GM12878 (cell line): ENCODE measurements at regions not wholly inside any gene's neighbourhood (a gene's known extent, or its start where the extent isn't known, plus 50 kb on each side); places are given as distances from the start of the nearest gene placed in this dataset.

Experiments used
- ATF2 ChIP-seq: IDR thresholded peaks from 2 replicates; pipeline ENCODE4 v1.6.1; 2012; ENCODE audit warnings: low read length, inconsistent platforms
- CEBPZ ChIP-seq: fragments of 150-350 bp; IDR thresholded peaks from 2 replicates; pipeline ENCODE4 v1.6.1; 2016; ENCODE audit warnings: low read depth, low read length
- CTCF ChIP-seq, 3 experiments: IDR thresholded peaks in 2 of 3; conservative IDR thresholded peaks in 1 of 3; 2 replicates each; pipeline ENCODE4 v1.5.1; 2011; ENCODE audit warnings: low read depth in 3 of 3, low read length in 3 of 3, mild to moderate bottlenecking in 3 of 3, control low read depth in 2 of 3, moderate library complexity in 2 of 3, inconsistent platforms in 1 of 3, mixed read lengths in 1 of 3; ENCODE audit not compliant: control insufficient read depth in 2 of 3, insufficient read depth in 1 of 3; ENCODE audit errors: extremely low read depth in 1 of 3
- EP300 ChIP-seq, 2 experiments: fragments of 150-350 bp in 1 of 2; IDR thresholded peaks; 2 replicates each; pipeline ENCODE4 v1.6.1; 2011 to 2012; ENCODE audit warnings: low read depth in 2 of 2, low read length in 2 of 2, borderline replicate concordance in 1 of 2, improper control_type of control experiment in 1 of 2, inconsistent platforms in 1 of 2; ENCODE audit not compliant: control insufficient read depth in 1 of 2
- ETV6 ChIP-seq, 2 experiments: fragments of 450-650 bp in 1 of 2; IDR thresholded peaks in 1 of 2; conservative IDR thresholded peaks in 1 of 2; 2 replicates each; pipeline ENCODE4 v1.6.1; 2014; ENCODE audit warnings: antibody characterized with exemption in 1 of 2, borderline replicate concordance in 1 of 2, low read depth in 1 of 2, mild to moderate bottlenecking in 1 of 2, moderate library complexity in 1 of 2
- POLR2A ChIP-seq: IDR thresholded peaks from 2 replicates; pipeline ENCODE4 v1.6.1; 2011; ENCODE audit warnings: low read depth, mild to moderate bottlenecking, low read length
- PRDM15 ChIP-seq: fragments of 450-650 bp; formaldehyde crosslinking; IDR thresholded peaks from 2 replicates; pipeline ENCODE4 v1.4.0; 2020; ENCODE audit warnings: mild to moderate bottlenecking, moderate library complexity
- SMARCA5 ChIP-seq: fragments of 450-650 bp; IDR thresholded peaks from 2 replicates; pipeline ENCODE4 v1.6.1; 2017; ENCODE audit warnings: mild to moderate bottlenecking
- SP1 ChIP-seq: IDR thresholded peaks from one replicate; pipeline ENCODE4 v1.6.1; 2011; ENCODE audit warnings: low read depth, low read length
- USF1 ChIP-seq: IDR thresholded peaks from 2 replicates; pipeline ENCODE4 v1.6.1; 2011; ENCODE audit warnings: borderline replicate concordance, low read depth, mild to moderate bottlenecking, moderate library complexity, mixed read lengths, low read length; ENCODE audit not compliant: insufficient read depth; ENCODE audit errors: extremely low read length
- ZNF622 ChIP-seq: fragments of 450-650 bp; IDR thresholded peaks from 2 replicates; pipeline ENCODE4 v1.6.1; 2017; ENCODE audit warnings: mild to moderate bottlenecking, inconsistent platforms

GRCh38 chr11:45556851-45557707 lies 108.3 kb downstream of the CHST1 start:
- TF ChIP-seq POLR2A (no peak), USF1 (no peak), CTCF (IDR thresholded peaks at IDR 0.05 in 2 of 3, conservative IDR thresholded peaks at IDR 0.05 in 1 of 3; ENCODE audit: control insufficient read depth in 2 of 3, extremely low read depth in 1 of 3, insufficient read depth in 1 of 3, low read depth in 3 of 3, low read length in 3 of 3) (no peak), SP1 (no peak), PRDM15 (CRISPR knock-in tag) (no peak), CEBPZ (no peak), ZNF622 (no peak), EP300 (IDR thresholded peaks at IDR 0.05; ENCODE audit: borderline replicate concordance in 1 of 2, control insufficient read depth in 1 of 2, low read depth in 2 of 2, low read length in 2 of 2) (no peak), ATF2 (no peak), ETV6 (conservative IDR thresholded peaks at IDR 0.05 in 1 of 2, IDR thresholded peaks at IDR 0.05 in 1 of 2; ENCODE audit: borderline replicate concordance in 1 of 2, low read depth in 1 of 2) (no peak), SMARCA5 (no peak)
